ENCODE measurements at regions not wholly inside any gene's neighbourhood (a gene's known extent, or its start where the extent isn't known, plus 50 kb on each side); places are given as distances from the start of the nearest gene placed in this dataset.
"Not testable (repeated sequence)": the region's sequence is repeated elsewhere in the genome, so short reads cannot be mapped to it uniquely, and the experiment has no call there.

DNA sequence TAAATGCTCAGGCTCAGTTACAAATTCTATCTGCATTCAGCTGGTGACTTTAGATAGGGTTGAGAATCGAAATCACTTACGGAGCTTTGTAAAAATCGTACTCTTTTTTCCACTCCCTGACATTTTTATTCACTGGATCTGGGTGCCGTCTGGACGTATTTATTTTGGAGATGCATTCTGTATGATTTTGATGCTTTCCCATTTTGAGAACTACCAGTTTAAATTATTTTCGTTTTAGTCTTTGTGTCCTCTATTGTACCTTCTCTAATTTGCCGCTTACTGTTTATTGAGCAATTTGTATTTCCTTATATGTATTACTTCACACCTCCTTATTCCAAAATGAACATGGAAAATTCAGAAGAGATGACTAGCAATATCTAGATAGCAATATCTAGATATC, 96.2 kb downstream of the FASLG start:
- no peak for DNase-seq

DNA sequence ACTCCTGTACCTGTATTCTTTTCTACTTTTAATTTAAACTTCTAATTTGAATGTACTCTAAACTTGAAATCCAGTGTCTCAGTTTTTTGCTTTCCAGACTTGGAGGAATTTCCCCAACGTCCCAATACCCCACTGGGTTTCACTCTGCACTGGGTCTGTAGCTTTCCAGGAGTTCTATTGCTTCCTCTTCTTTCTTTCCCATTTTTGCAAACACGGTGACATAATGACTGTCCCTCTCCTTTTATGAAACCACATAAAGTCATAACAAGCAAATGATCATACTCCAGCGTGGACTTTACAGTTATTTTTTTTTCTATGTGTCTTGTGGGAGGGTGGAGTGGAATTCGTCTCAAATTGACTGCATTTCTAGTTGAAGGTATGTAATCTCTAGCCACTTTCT, 97.1 kb downstream of the FASLG start:
- DNase-seq = no peak

DNA sequence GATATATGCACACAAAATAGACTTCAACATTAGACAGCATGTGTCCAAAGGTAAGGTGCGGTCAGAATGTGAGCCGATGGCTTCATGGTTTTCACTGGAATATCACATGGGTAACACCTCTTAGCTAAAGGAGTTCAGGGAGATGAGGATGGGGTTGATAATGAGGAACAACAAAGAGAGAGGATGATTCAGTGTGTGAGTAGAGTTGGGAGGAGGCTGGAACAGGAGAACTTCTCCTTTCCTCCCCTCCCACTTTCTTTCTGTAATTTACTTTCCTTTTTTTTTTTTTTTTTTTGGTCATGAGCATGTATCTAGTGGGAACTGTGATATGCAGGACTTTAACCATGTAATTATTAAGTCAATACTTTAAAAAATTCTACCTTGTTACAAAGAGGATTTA, 99.4 kb downstream of the FASLG start:
- DNase-seq = no peak

DNA sequence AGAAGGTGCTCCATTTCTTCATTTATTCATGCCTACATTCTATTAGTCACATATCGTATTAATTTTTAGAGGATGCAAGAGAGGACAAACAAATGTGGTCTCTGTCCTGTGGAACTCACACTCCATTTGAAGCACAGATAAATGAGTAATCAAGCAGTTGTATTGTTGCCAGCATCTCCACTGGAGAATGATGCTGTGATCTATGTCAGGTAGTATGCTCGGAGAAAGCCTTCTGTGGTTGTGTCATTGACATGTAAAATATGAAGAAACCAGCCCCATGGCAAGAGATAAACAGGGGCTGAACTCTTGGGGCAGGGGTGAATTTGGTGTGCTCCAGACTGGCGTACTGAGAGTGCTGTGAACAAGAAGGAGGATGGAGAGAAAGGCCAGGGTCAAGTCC, 101.2 kb downstream of the FASLG start:
- no peak for DNase-seq

DNA sequence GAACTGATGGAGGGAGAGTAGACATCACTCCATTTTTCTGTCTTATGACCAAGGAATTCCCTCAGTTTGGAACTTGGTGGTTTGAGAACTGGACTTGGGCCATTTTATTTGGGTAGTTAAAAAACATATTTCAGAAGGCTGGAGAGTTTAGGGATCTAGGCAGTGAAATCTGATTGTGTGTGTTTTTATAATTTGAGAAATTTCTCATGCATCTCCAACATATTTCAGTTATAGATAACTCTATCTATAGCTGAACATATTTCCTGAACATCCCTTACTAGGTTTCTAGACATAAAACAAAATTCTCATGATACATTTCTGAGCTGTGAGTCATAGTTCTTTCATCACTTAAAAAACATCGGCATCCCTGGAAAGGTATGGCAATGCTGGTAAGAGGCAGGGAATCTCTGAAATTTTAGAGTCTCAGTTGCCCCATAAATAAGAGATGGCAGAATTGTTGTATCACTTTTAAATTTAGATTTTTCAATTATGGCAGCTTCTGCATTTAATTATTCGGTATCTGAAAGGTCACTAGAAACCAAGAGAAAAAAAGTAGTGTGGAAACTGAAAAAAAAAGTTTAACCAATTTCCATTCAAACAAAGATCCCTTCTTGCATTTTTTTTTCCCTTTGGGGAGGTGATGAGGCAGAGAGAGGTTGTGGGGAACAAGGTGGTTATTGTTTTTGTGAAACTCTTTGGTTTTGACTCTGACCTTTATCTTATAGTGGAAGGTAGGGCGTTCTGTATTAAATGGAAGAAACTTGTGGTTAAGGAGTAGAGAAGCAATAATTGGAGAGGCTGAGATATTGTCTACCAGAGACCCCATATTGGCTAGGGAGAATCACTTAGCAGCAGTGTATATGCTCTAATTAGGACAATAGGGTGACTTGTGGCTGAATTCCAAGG, 102.9 kb downstream of the FASLG start:
- no peak for DNase-seq

DNA sequence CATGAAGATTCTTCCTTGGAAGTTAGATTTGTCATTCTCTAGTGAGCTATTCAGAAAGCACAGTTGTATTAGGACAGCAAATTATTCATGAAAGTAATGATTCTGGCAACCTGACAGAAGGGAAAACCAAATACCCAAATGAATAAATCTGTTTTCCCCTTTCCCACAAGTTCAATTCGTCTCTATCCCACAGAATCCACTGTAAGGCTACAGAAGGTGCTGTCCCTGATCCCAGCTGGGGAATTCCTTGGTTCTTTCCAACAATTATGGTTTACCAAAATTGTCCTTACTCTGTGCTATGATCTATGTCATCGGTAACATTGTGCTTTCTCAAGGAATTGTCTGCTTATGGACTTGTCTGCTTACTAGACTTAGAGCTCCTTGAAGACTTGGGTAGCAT, 104.2 kb downstream of the FASLG start:
- DNase-seq = no peak

DNA sequence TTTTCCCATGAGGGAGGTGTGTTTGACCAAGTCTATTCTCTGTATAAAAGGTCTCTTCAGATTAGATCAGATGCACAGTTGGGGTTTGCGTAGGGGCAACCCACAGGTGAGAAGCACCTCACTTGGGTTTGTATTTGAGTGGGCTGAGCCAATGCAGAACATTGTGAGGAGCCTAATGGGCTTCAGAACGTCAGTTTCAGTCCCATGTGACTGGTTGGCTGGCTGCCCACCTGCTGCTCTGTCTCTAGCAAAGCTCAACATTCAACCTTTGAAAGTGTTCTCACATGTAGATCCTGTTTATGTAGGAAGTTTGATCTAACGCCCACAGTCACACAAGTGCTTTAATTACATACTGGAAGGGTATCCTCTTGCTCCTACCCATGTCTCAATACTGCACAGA, 105.5 kb downstream of the FASLG start:
- DNase-seq = no peak

DNA sequence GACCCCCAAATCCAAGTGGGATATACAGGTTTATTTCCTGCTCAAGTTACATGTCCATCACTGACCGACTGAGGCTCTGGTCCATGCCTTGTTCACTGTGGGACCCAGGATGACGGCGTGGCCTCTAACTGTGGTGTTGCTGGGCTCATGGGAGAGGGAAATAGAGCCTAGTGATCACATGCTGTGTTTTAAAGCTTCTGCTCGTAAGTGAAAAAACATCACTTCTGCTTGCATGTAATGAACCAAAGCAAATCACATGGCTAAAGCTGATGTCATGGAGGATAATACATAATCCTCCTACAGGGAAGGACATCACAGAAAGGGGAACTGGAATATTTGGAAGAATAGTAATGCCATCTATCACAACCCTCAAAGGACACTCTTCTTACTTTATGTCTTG, 107.6 kb downstream of the FASLG start:
- no peak for DNase-seq

DNA sequence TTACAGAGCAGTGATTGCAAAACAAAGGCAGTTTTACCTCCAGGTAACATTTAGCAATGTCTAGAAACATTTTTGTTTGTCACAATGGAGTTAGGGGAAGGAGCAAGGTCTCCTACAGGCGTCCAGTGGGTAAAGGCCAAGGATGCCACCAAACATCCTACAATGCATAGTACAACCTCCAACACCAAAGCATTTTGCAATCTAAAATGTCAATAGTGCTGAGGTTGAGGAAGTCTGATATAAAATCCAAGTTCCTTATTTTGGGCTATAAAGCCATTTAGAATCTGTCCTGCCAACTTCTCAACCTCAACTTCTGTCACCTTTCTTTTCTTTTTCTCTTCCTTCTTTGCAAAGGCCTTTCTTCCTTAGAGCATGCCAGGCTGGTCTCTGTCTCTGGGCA, 111.2 kb downstream of the FASLG start:
- no peak for DNase-seq

DNA sequence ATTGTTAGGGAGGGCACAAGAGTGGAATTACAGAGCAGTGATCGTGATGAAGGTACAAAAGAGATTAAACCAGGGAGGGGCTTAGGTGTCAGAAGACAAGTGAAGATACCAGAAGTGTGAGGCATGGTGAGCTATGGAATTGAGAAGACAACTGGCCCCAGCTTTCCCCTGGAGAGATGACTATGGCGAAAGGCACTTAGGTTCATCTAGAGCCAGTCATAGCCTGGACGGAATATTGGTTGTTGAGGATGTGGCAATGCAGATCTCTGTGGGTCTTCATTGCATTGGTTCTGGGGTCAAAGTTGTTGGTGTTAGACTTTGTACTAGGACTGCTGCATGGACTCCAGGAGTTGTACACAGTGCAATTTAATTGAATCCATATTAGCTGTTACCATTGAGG, 115.7 kb downstream of the FASLG start:
- DNase-seq = no peak

DNA sequence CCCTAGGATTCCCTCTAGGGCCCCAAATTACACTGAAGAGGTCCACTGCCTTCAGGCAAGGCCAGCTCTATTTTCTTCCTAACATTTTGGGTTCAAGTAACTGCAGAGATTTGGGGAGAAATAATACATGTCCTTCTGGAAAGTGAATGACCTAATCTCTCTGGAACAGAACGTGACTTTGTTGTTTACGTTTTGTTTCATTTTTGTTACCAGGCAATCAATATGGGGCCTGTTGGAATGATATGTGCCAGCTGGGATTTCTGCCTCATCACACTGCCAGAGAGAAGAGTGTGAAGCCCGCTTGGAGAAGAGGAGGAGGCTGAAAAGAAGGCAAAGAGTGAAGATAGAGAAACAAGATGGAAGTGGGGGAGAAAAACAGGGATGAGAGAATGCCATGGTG, 116.7 kb downstream of the FASLG start:
- DNase-seq = no peak

DNA sequence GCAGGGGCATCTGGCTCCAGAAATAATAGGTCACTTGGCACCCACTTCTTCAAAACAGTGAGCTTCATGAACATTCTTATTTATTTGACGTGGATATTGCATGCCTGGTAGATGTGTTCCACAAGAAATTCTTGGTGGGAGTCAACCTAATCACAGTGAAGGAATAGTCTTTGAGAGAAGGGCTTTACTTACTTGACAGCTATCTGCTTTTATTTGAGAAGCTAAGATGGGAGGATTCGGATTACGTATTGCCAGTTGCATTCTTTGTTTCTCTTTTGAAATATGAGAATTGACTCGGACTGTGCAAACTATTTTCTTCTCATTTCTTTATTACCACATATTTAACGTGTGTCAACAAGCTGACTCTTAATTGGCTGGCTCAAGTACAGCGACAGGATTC, 117.2 kb downstream of the FASLG start:
- DNase-seq = no peak

DNA sequence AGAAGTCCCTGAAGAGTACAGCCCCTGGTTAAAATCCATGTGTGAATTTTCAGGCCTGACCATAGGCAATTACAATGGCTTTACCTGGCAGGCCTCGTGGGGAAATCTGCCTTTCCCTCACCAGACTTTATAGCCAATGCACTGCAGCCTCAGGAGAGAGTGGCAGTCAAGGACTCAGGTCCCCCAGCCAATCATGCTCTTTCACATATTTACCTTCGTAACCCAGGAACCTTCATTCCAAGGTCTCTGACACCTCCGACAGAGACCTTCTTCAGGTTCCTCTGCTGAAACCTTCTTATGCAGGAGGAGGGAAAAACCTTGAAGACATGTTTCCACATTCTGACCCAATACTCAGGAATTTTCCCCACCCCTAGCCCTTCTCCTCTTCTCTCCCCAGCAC, 118.9 kb downstream of the FASLG start:
- no peak for DNase-seq

DNA sequence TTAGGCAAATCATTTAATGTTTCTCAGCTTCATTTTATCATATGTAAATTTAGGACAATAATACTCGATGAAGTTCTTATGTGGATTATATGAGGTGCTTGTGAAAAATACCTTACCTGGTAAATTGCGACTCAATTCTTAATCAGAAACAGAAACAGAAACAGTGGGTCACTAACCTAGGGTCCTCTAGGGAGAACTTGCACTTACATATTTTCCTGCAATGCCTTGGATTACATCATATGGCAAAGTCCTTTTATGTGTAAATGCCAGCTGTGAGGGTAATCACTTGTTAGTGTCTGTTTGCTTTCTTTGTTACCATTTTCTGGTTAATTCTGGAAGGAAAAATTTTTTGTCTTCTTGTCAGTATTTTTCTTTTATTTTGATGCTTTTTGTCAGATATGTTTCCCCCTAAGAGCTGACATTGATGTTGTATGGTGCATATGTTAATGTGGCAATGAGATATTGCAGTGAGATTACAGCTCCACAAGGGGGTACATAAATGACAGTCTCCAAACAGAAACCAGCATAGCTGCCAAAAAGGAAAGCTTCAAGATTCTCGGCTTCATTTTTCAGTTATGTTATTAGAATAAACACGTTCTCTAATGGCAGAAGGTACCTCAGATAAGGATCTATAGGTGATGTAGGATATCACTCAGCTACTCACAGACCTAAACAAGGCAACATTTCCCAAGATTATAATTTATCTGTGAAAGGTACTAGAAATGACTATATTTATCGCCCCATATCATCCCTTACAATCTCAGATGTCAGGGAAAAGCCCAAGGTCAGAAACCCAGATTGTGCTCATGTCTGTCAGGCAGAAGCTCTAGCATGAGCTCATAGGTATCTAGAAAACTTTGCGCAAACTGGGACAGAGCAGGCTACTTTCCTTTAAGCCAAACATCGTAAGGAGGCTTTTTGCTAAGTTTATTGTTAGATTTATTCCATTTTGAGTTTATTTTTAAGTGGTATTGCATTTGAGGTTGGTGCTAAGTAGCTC, 119.9 kb downstream of the FASLG start:
- no peak for DNase-seq

DNA sequence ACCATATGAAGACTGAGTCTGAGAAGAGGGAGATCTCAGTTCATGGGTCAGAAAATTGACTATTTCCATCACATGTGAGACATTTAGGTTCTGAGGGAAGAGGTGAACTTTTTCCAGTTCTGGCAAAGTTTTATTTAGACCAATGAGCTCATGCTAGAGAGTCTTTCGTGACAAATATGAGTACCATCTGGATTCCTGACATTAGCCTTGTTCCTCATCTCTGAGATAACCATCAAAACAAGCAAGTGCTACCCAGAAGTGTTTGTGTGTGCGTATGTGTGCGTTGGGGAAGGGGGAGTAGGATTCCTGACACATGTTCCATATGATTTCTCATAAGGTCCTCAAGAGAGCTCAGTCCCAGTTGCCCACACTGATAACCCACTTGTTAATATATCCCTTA, 120.6 kb downstream of the FASLG start:
- DNase-seq = no peak

DNA sequence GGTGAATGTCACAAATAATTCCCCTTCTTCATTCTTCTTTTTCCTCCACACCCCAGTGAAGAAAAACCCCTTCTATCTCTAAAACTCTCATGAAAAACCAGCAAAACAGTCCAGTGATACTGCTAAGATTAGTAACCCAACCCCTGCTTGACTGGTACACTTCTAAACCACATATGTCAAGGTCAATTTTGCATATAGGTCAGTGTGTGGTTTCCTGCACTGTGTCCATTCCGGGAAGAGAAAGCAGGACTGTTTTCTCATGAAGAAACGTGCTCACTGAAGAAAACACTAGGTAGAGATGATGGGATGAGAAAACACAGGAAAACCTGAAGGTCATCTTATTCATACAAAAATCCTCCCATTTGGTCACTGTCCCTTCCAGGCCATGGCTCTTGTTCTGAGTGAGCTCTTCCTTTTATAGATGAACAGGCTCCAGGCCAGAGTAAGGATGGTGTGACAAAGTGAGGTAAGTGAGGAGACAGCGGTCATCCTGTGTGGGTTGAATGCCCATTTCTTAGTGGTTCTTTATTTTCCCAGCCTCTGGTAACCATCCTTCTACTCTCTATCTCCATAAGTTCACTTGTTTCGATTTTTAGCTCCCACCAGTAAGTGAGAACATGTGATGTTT, 122.7 kb downstream of the FASLG start:
- no peak for DNase-seq

DNA sequence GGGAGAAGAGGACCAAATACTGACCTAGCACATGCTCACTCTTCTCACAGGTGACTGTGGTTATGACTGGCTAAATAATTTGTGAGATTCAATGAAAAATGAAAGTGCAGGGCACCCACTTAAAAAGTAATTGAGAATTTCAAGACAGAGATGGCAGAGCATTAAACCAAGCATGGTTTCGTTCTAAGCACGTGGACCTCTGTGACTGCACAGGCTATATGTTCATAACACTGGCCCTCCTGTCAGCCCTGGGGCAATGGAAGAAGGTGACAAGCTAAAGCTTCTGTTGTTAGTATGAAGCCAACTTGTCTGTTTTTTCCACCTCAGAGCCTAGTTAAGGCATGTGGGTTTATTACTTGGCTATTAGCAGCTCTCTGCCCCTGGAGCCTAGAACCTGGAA, 130.9 kb downstream of the FASLG start:
- DNase-seq = no peak

DNA sequence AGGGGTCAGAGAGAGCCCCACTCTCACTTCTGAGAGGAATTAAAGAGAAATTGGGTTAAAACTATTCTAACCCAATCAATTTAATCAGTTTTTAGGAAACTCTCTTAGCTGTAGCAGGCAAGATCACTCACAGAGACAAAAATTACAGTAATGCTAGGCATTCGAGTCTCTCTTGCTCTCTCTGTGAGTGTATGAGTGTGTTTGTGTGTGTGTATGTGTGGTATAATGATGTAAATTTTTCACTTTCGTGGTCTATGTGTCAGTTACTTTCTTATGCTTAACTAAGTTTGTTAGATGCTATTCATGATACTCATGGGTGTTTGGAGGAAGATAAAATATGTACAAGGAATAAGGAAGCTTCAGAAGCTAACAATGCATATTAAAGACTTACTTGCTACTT, 131.3 kb downstream of the FASLG start:
- no peak for DNase-seq

DNA sequence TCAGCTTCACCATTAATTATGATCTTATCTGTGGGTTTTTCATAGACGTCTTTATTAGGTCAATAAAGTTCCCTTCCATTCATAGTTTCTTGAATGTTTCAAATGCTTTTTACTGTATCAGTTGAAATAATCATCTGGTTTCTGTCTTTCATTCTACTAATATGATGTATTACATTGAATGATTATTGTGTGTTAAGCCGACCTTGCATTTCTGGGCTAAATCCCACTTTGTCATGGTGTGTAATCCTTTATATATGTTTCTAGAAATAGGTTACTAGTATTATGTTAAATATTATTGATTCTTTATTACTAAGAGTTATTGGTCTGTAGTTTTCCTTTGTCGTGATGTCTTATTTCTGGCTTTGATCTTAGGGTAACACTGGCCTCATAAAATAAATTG, 134.9 kb downstream of the FASLG start:
- no peak for DNase-seq

DNA sequence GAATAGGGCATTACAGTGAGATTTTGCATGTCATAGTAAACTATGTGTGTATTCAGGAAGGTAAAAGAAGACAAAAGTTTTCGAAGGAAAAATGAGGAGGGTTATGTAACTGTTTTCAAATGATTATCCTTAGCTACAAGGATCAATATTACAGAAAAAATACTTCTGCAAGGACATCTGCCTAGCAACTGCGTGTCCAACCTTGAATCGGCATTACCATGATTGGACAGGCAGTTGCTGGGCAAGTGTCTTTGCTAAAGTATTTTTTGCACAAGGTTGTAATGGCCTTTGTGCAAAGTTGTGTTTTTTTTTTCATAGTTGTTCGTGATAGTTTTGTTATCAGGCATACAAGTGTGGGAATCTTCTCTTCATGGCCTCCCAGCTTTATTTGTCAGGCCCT, 136.8 kb downstream of the FASLG start:
- DNase-seq = no peak

DNA sequence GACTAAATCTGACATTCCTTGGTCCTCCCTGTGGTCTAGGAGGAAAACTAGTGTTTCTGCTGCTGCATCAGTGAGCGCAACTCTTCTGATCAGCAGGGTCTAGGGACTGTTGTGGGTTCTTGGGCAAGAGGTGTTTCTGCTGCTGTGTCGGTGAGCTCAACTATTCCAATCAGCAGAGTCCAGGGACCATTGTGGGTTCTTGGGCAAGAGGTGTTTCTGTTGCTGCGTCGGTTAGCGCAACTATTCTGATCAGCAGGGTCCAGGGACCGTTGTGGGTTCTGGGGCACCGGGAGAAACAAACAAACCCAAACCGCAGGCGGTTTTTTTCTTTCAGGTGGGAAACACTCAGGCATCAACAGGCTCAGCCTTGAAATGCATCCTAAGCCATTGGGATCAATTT, 140.9 kb downstream of the FASLG start:
- not testable (repeated sequence) for DNase-seq

DNA sequence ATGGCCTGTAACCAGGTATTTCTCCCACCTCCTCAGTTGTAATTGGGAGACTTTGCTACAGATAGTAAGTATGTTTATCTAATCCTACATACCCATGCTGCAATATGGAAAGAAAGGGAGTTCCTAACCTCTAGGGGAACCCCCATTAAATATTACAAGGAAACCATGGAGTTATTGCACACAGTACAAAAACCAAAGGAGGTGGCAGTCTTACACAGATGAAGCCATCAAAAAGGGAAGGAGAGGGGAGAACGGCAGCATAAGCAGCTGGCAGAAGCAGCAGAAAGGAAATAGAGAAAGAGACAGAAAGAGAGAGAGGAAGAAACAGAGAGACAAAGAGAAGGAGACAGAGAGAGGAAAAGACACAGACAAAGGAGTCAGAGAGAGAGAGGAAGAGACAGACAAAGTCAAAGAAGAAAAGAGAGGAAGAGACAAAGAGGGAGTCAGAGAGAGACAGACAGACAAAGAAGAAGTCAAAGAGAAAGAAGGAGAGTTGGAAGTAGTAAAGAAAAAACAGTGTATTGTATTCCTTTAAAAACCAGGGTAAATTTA, 142.9 kb downstream of the FASLG start:
- DNase-seq = no peak

DNA sequence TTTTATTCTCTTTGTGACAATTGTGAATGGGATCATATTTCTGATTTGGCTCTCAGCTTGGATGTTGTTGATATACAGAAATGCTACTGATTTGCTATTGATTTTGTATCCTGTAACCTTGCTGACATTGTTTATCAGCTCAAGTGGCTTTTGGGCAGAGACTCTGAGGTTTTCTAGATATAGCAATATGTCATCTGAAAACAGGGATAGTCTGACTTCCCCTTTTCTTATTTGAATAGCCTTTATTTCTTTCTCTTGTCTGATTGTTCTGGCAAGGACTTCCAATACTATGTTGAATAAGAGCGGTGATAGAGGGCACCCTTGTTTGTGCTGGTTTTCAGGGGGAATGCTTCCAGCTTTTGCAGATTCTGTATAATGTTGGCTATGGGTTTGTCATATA, 150.8 kb downstream of the FASLG start:
- no peak for DNase-seq

Measured in activated T-cell treated with anti-CD3 and anti-CD28 coated beads, Interleukin-2, amount 50 U/mL, for 48 hours (primary cell).